NCI-H510A treated with DMSO at 0.1 percent for 48 hours (cell line): ENCODE measurements at regions not wholly inside any gene's neighbourhood (a gene's known extent, or its start where the extent isn't known, plus 50 kb on each side); places are given as distances from the start of the nearest gene placed in this dataset.
"Not testable (repeated sequence)": the region's sequence is repeated elsewhere in the genome, so short reads cannot be mapped to it uniquely, and the experiment has no call there.

Experiments
- DNase-seq: peaks from one replicate; lab custom pipeline; 2025; lab: John Stamatoyannopoulos, UW

GRCh38 chr11:97890466-97890865 lies 1130.3 kb upstream of the CNTN5 start:
- DNase-seq, result no peak

DNA sequence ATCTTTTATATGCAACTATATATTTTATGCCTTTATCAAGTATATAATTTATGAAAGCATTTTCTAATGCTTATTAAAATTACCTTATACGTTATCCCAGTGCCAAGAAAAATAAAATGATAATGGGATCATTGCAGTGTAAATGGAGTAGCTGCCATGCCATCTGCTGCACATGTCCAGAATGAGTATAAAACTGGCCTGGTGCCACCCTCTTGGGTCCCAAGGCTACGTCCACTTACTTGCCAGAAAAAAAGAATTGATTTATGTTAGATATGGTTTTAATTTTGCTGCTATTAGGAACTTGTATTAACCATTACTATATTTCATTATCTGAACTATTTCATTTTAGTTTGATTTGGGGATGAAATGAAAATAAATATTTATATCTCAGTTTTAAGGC lies 1127.1 kb upstream of the CNTN5 start:
- no peak for DNase-seq

DNA sequence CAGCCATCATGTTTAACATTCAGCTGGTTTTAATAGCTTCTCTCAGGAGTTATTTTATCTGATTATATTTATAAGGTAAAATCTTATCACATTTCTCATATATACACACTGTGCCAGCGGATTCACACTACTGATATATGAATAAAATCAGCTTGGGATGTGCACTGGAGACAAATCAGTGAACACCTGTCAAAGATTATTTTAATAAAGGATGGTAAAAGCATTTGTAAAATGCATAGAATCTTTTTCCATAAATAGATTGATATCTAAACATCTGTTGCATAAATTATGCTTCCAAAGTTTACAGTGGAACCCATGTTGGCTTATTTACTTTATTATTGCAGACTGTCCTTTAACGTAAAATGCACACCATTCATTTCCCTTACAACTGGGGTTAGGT lies 1125.8 kb upstream of the CNTN5 start:
- DNase-seq, result no peak

GRCh38 chr11:97895572-97895971 lies 1125.2 kb upstream of the CNTN5 start:
- DNase-seq, result no peak

GRCh38 chr11:97902828-97903227 lies 1117.9 kb upstream of the CNTN5 start:
- no peak for DNase-seq

- no peak for DNase-seq
These were observed 1115.6 kb upstream of the CNTN5 start for GRCh38 chr11:97905101-97905500.

DNA sequence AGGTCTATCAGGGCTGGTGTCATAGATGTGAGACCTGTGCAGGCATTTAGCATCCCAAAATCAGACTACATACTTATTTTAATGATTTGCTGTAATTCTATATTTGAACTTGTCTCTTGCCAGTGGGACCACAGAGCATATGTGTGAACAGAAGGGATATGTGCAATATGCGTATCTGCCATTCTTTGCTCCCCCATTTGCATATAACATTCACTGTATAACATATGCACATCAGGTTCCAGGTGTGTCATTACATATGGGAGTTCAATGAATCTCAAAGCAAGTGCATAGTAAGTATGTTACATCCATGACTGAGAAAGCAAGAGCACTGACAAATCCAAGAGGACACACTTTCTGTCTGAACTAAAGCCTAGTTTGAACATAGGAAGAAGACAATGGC lies 1115.1 kb upstream of the CNTN5 start:
- DNase-seq, result no peak

DNA sequence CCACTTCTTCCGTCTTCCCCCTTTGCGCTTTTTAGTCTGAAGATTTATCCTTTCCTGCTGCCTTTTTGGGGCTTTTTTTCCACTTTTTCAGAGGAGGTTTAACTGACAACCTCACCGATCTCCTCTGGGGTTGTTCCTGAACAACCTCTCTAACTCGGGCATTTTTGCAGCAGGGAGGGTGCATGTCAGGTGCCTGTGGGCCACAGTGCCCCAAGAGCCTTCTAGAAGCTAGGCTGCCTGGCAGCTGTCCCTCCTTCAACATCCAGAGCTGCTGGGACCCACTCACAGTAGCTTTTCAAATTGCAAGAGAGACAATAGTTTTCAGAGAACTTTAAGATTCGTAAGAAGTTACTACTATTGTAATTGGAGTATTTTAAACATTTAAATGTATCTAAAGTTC lies 1112.4 kb upstream of the CNTN5 start:
- no peak for DNase-seq

DNA sequence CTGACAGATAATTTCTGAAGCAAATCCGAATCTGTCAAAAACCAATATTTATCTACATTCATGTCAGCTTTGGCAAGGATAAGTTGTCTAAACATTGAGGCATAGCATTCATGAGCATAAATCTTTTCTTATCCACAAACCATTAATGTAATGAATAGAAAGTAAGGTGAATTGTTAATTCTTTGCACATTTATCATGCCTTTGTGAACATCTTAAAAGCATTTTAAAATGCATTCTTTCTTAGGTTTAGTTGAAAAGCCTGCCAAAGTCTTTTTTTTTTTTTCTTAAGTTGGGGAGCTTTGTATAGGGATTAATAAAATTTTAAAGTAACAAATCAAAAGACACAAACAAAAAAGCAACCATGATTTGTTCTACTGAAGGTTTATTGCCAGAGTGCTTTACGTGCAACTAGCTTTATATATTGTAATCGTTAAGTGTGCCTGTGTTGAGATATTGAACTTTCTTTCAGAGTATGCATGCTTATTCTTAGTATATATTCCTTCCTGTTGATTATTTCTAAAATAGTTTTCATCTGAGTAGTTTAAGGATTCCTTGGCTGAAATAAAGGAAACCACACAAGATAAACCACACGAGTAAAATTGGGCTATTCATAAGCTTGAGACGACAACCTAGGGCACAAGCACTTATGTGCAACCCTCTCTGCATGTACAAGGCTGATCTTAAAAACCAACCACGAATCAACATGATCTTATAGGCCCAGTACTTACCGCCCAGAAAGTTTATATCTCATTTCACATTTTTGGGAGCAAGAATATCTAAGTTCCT lies 1110.9 kb upstream of the CNTN5 start:
- DNase-seq, result no peak

DNA sequence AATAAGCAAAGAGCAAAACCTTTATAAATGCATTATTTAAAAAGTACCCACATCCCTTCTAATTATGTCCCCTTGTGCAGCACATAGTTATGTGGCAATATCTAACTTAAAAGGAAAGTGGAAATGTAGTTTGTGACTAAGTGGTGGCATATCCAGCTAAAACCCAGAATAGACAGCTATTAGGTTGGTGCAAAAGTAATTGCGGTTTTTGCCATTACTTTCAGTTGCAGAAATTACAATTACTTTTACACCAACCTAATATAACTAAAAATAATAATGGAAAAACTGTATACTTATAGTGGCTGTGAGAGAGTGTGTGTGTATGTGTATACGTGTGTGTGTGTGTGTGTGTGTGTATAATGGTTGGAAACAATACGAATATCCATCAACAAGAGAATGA lies 1108.1 kb upstream of the CNTN5 start:
- no peak for DNase-seq

GRCh38 chr11:97922933-97923332 lies 1097.8 kb upstream of the CNTN5 start:
- not testable (repeated sequence) for DNase-seq

DNA sequence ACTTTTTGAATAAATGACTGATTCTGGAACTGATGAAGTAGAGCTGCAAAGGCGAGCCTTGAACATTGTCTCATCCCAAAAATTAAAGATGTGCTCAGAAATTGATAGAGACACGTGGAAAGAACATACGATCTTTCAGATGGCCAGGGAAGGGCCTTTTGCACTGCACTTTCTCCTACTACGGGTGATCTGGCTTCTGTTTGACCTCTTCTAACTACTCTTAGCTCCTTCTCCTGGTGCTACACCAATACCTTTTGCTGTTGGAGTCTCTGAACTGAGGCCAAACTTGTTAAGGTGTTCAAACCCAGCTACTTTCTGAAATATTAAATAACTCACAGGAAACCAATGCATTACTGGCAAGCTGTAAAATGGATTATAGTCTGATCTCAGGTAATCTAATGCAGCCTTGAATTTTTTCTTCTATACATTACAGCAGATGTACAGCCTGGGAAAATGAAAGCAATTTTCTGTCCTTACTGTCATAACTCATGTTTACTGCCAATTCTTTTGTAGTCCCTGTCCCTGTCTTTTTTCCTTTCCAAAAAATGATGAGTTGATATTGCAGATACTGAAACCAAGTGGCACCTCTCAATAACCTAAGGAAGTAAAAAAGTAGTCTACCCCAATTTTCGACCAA lies 1086.1 kb upstream of the CNTN5 start:
- no peak for DNase-seq

GRCh38 chr11:97937501-97937900 lies 1083.2 kb upstream of the CNTN5 start:
- DNase-seq, result no peak

- DNase-seq, result no peak
These were observed 1082.0 kb upstream of the CNTN5 start for GRCh38 chr11:97938789-97939188.

GRCh38 chr11:97943493-97943892 lies 1077.3 kb upstream of the CNTN5 start:
- DNase-seq, result no peak

DNA sequence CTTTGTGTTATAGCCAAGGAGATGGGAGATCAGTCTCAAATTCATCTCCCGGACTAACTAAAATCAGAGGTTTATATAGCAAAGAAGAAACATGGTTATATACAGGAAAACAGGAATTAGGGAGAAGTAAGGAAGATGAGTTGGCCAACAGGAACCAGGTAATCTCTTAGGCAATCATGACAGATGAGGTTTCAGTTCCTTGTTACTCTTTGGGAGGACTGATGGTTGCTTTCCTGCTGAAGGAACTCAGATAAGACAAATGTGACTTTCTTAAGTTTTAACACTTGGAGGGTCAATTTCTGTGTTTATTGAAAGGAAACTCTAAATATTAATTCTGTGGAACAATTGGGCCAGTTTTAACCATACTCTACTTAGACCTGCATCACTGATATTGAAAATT lies 1072.0 kb upstream of the CNTN5 start:
- no peak for DNase-seq

GRCh38 chr11:97955595-97955994 lies 1065.2 kb upstream of the CNTN5 start:
- DNase-seq, result no peak

GRCh38 chr11:97956904-97957303 lies 1063.8 kb upstream of the CNTN5 start:
- DNase-seq, result no peak

DNA sequence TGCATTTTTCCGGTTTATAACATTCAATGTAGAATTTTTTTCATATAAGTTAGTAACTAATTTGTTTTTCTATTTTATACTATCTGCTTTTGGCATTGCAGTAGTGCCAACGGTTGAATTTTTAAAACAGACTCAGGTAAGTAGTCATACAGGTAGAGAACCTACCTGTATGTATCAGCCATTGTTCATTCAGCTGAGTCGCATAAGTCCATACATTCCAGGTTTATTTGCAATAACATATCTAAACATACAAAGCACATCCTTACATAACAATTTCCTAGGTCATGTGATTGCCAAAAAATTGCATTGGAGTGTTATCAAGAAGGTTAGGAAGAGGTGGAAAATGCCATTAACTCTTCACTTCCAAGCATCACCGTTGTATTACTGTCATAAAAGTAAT lies 1059.3 kb upstream of the CNTN5 start:
- no peak for DNase-seq

GRCh38 chr11:97962758-97963157 lies 1058.0 kb upstream of the CNTN5 start:
- no peak for DNase-seq

- no peak for DNase-seq
These were observed 1057.0 kb upstream of the CNTN5 start for GRCh38 chr11:97963528-97964331.

- DNase-seq, result no peak
These were observed 1056.3 kb upstream of the CNTN5 start for GRCh38 chr11:97964332-97965004.
